ENCODE measurements at regions not wholly inside any gene's neighbourhood (a gene's known extent, or its start where the extent isn't known, plus 50 kb on each side); places are given as distances from the start of the nearest gene placed in this dataset.

GRCh38 chr4:177587989-177588388, 145.8 kb upstream of the AGA start:
- no peak for TF ChIP-seq CTCF (IDR thresholded peaks at IDR 0.05; ENCODE audit: control insufficient read depth, extremely low read depth, insufficient read depth)
- DNase-seq (ENCODE audit: low read depth), result no peak
- no peak overlapping the region for H3K4me3 ChIP-seq (ENCODE audit: low read depth, low read length)

DNA sequence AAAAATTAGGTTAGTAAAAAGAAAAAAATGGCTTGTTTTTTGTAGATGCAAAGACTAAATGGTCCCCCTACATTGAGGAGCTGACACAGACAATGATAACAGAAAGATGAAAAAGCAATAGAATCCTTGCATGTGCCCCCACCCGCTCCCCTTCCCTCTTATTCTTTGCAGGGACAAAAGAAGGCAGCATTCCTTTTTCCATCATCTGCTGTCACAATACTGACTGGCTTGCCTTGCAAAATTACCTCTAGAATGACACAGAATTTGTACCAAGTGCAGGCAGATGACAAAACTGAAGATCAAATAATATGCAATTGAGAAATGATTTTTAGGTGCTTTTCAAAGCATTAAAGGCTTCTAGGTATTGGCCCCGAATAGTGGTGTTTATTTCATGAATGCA, 153.1 kb upstream of the AGA start:
- TF ChIP-seq CTCF (IDR thresholded peaks at IDR 0.05; ENCODE audit: control insufficient read depth, extremely low read depth, insufficient read depth), result no peak
- DNase-seq (ENCODE audit: low read depth), result no peak

DNA sequence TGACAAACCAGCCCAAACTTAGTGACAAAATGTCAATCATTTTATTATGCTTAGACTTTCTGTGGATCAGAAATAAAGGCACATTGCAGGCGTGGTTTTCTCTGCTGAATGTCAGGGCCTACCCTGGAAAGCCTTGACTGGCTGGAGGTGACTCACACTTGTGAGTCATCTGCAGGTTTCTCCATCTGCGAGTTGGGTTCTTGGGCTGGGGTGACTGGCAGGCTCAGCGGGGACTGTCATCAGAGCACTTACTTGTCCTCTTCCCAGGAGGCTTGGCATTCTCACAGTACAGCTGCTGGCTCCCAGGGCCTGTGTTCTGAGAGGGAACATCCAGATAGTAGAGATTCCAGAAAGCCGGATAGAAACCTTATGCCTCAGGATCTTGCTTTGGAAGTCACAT, 153.8 kb upstream of the AGA start:
- no peak for DNase-seq (ENCODE audit: low read depth)
- TF ChIP-seq CTCF (IDR thresholded peaks at IDR 0.05; ENCODE audit: control insufficient read depth, extremely low read depth, insufficient read depth), result no peak
- no peak overlapping the region for H3K4me3 ChIP-seq (ENCODE audit: low read depth, low read length)

More for the DNA sequence above, 153.1 kb upstream of the AGA start:
- no peak overlapping the region for H3K4me3 ChIP-seq (ENCODE audit: low read depth, low read length)

- TF ChIP-seq CTCF (IDR thresholded peaks at IDR 0.05; ENCODE audit: control insufficient read depth, extremely low read depth, insufficient read depth), result no peak
- H3K4me3 ChIP-seq (ENCODE audit: low read depth, low read length), result no peak overlapping the region
- no peak for DNase-seq (ENCODE audit: low read depth)
Observed at GRCh38 chr4:177596991-177597390, 154.8 kb upstream of the AGA start.

- no peak overlapping the region for H3K4me3 ChIP-seq (ENCODE audit: low read depth, low read length)
- DNase-seq (ENCODE audit: low read depth), result no peak
- no peak for TF ChIP-seq CTCF (IDR thresholded peaks at IDR 0.05; ENCODE audit: control insufficient read depth, extremely low read depth, insufficient read depth)
Observed at GRCh38 chr4:177605252-177605651, 163.0 kb upstream of the AGA start.

DNA sequence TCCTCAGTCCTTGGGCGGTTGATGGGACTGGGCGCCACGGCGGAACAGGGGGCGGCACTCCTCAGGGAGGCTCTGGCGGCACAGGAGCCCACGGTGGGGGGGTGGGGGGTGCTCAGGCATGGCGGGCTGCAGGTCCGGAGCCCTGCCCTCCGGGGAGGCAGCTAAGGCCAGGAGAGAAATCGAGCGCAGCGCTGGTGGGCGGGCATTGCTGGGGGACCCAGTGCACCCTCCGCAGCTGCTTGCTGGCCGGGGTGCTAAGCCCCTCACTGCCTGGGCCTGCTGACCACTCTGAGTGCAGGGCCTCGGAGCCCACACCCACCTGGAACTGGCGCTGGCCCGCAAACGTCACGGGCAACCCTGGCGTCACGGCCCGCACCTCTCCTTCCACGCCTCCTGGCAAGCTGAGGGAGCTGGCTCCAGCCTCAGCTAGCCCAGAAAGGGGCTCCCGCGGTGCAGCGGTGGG, 164.9 kb upstream of the AGA start:
- DNase-seq (ENCODE audit: low read depth), result no peak
- no peak overlapping the region for H3K4me3 ChIP-seq (ENCODE audit: low read depth, low read length)
- no peak for TF ChIP-seq CTCF (IDR thresholded peaks at IDR 0.05; ENCODE audit: control insufficient read depth, extremely low read depth, insufficient read depth)

- no peak for DNase-seq (ENCODE audit: low read depth)
- TF ChIP-seq CTCF (IDR thresholded peaks at IDR 0.05; ENCODE audit: control insufficient read depth, extremely low read depth, insufficient read depth), result no peak
- no peak overlapping the region for H3K4me3 ChIP-seq (ENCODE audit: low read depth, low read length)
Observed at GRCh38 chr4:177611974-177612664, 169.9 kb upstream of the AGA start.

Data from LNCaP clone FGC (cell line).